ENCODE measurements at regions not wholly inside any gene's neighbourhood (a gene's known extent, or its start where the extent isn't known, plus 50 kb on each side); places are given as distances from the start of the nearest gene placed in this dataset.

DNA sequence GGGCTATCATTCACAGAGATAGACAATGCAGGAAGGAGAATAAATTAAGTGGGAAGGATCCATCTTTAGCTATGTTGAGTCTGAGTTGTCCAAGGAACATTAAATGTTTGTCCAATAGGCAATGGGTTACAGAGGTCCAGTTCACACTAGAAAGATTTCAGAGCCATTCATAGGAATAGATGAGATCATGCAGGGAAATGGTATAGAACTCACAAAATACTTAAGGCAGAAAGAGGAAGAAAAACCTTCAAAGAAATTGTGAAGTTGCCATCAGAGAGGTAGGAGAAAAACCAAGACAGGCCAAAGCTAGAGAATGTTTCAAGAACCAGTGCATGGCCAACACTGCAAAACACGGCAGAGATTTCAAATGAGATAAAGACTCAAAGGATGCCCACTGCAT is 94.1 kb downstream of the PHLDA1 start:
- no peak for DNase-seq (ENCODE audit: low spot score)
- TF ChIP-seq, protein P1, sequence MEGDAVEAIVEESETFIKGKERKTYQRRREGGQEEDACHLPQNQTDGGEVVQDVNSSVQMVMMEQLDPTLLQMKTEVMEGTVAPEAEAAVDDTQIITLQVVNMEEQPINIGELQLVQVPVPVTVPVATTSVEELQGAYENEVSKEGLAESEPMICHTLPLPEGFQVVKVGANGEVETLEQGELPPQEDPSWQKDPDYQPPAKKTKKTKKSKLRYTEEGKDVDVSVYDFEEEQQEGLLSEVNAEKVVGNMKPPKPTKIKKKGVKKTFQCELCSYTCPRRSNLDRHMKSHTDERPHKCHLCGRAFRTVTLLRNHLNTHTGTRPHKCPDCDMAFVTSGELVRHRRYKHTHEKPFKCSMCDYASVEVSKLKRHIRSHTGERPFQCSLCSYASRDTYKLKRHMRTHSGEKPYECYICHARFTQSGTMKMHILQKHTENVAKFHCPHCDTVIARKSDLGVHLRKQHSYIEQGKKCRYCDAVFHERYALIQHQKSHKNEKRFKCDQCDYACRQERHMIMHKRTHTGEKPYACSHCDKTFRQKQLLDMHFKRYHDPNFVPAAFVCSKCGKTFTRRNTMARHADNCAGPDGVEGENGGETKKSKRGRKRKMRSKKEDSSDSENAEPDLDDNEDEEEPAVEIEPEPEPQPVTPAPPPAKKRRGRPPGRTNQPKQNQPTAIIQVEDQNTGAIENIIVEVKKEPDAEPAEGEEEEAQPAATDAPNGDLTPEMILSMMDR (conservative IDR thresholded peaks at IDR 0.05; ENCODE audit: low read depth), result no peak
- CTCF ChIA-PET, result no interaction called here
- no peak overlapping the region for H3K27ac ChIP-seq
- POLR2A ChIA-PET (ENCODE audit: low non-redundant PET), result no interaction called here

DNA sequence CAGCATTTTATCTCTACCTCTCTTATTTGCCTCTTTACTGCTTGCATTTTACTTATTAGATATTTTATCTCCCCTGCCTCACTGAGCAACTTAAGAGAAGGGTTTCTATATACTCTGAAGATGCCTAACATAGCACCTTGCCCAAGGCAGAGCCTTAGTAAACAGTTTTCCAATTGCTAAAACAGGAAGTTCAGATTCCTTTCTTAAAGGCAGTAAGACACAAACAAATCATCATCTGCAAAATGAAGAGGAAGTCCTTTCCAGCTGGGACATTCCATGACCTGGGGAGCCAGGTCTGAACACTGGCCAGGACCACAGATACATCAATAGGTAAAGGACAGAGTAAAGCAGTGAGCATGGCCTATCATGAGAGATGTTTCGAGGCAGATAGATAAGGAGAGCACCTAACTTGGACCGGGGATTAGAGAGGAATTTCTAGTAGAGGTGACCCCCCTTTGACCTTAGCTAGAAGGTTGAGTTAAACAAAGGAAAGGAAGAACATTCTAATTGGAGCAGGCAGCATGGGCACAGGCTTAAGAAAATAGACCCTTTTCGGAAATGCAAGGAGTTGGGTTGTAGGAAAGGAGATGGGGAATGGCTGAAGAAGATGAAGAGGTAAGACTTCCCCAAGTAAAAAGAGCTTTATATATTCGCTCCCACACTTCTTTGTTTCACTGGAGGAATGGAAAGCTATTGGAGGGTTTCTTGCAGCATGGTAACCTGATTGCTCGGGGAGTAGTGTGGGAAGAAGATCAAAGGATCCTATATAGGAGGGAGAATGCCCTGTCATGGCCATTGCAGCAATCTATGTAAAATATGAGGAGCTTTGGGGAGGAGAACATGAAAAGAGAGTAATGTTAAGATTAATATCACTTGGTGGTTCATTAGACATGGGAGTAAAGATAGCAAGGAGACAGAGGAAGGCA is 94.8 kb downstream of the PHLDA1 start:
- TF ChIP-seq, protein P1 (conservative IDR thresholded peaks at IDR 0.05; ENCODE audit: low read depth), result no peak
- no peak overlapping the region for H3K27ac ChIP-seq
- POLR2A ChIA-PET (ENCODE audit: low non-redundant PET), result no interaction called here
- DNase-seq (ENCODE audit: low spot score), result no peak
- CTCF ChIA-PET, result no interaction called here

DNA sequence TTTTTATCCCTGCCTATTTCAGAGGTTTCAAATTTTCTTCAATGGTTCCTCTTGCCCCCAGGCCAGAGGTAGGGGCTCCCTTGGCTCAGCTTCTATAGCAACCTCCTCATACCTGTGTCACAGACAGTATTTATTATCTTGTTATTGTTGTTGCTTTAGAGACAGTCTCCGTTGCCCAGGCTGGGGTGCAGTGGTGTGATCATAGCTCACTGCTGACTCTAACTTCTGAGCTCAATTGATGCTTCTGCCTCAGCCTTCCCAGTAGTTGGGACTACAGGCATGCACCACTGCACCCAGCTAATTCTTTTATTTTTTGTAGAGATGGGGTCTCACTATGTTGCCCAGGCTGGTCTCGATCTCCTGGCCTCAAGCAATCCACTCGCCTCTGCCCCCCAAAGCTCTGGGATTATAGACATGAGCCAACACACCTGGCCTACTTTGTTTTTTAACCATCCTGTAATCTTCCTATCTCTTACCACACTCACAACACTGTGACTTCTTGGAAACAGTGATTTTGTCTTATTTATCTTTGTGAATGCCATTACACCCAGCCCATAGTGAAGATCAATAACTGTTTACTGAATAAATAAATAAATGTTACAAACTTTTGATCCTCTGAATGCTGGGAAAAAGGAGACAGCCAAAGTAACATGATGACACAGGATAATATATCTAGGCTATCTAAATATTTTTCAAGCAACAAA is 95.9 kb downstream of the PHLDA1 start:
- TF ChIP-seq, protein P1 (conservative IDR thresholded peaks at IDR 0.05; ENCODE audit: low read depth), result no peak
- ChIA-PET POLR2A (ENCODE audit: low non-redundant PET) (no interaction called here), CTCF (no interaction called here)
- H3K27ac ChIP-seq, result no peak overlapping the region
- no peak for DNase-seq (ENCODE audit: low spot score)

DNA sequence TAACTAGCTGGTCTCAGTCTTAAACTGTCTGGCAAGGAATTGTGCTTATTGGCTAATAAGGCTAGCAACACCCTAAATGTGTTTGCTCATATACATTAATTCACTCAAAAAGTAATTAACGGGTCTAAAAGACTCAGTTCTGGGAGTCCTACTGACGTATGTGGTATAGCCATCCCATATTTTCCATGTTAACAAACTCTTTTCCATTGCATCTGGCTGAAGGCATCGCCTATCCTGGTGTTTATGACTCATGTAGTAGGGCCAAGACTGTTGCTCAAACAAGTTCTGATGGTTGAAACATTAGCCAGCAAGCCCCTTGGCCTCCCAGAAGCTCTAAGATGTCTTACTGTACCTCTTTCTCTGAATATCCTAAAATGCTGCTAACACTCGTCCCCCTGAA is 98.5 kb downstream of the PHLDA1 start:
- TF ChIP-seq, protein P1 (conservative IDR thresholded peaks at IDR 0.05; ENCODE audit: low read depth), result no peak
- ChIA-PET POLR2A (ENCODE audit: low non-redundant PET) (no interaction called here), CTCF (interaction anchor here (0.6 kb wide), 1 partner anchor 15 kb away, joined by 7 read pairs; no protein-coding TSS in a partner anchor)
- peak; percentile 55 for DNase-seq (ENCODE audit: low spot score)
- no peak overlapping the region for H3K27ac ChIP-seq

DNA sequence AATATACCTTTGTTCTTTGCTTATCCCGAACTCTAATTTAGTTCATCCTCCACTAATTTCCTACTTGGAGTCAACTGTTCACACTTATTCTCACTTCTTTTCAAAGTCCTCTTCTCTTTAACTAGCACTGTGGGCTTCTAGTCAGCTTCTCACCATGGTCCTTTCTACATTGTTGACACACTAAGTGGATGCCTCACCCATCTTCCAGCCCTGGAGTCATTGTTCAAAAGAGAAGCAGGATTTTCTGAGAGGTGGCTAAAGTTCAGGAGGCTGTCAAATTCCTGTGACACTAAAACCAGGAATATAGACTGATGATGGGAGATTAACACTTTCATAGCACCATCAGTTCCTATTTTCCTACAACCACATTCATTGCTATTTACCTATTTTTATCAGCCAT is 99.3 kb downstream of the PHLDA1 start:
- ChIA-PET CTCF (interaction anchor here (0.5 kb wide), 1 partner anchor 96 kb away, joined by 4 read pairs; no protein-coding TSS in a partner anchor), POLR2A (ENCODE audit: low non-redundant PET) (no interaction called here)
- TF ChIP-seq, protein P1 (conservative IDR thresholded peaks at IDR 0.05; ENCODE audit: low read depth), result no peak
- H3K27ac ChIP-seq, result no peak overlapping the region
- DNase-seq (ENCODE audit: low spot score), result no peak

DNA sequence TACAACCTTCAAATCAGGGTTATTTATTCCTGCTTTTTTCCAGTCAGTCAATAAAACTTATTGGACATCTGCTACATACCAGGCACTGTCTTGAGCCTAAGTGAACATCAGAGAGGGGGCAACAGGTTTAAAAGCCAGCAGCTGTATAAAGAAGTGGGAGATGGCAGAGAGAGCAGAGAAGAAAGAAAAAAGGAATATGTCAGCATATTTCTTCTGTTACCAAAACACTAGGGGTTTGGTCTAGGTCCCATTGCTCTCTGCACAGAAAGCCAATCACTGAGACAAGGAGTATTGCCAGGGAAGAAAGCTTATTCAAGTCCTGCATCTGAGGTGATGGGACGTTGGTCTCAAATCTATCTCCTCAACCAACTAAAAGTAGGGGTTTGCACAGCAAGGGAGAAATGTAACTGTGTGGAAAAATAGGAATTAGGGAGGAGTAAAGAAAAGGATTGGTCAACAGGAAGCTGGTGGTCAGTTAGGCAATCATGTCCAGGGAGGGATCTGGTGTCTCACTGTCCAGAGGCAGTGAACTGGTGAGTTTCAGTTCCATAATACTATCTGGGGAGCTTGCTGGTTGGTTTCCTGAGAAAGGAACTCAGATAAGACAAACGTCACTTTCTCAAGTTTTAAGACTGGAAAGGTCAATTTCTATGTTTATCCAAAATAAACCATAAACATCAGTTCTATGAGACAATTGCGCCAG is 107.5 kb downstream of the PHLDA1 start:
- TF ChIP-seq, protein P1 (conservative IDR thresholded peaks at IDR 0.05; ENCODE audit: low read depth), result no peak
- ChIA-PET CTCF (no interaction called here), POLR2A (ENCODE audit: low non-redundant PET) (no interaction called here)
- no peak for DNase-seq (ENCODE audit: low spot score)
- no peak overlapping the region for H3K27ac ChIP-seq

Data from RWPE1 (cell line).